ENCODE measurements at regions not wholly inside any gene's neighbourhood (a gene's known extent, or its start where the extent isn't known, plus 50 kb on each side); places are given as distances from the start of the nearest gene placed in this dataset.

DNA sequence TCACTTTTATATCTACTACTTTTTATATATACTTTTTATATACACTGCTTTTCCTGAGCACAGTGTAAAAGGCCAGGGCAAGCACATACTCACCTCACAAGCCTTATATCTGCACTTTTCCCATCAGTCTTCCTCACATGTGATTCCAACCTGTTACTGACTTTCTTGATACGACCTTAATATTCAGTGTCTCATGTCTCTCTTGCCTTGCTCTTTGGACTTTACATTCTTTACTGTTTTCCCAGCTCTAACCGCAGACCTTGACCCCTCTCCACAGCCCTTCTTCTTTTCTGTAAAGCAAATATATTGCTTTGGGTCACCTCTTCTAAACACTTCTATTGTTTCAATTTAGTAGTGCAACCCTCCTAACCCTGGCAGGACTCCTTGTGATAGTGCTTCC, 353.1 kb upstream of the ANO5 start:
- DNase-seq, result no peak

GRCh38 chr11:21861314-21861713, 331.6 kb upstream of the ANO5 start:
- no peak for DNase-seq

DNA sequence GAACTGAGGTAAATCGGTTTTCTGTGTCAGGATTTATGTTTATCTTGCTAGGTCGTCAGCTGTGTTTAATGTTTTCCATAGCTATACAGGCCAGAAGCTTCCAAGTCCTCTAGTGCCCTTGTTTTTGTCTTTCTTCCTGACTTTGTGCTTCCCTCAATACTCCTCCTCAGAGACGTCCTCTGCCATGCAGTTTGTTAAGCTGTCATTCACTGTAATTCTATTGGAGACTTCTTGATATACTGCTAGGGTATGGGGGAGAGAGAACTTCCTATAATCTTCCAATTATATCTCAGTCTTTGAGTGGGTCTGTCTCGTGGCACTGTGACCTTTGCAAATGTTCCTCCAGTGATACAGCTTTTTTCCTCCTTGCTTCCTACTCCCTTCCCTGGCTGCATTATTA, 327.3 kb upstream of the ANO5 start:
- DNase-seq, result no peak

- DNase-seq, result no peak
Measured at GRCh38 chr11:21866781-21867180, 326.1 kb upstream of the ANO5 start.

- DNase-seq, result no peak
Measured at GRCh38 chr11:21877151-21877550, 315.7 kb upstream of the ANO5 start.

DNA sequence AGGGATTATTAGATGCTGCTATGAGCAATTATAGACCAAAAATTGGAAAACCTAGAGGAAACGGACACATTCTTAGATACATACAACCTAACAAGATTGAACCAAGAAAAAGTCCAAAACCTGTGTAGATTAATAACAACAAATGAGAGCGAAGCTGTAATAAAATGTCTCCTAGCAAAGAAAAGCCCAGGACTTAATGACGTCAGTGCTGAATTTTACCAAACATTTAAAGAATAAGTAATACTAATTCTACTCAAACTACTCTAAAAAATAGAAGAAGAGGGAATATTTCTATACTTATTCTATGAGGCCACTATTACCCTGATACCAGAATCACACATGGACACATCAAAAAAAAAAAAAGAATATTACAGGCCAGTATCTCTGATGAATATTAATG, 309.5 kb upstream of the ANO5 start:
- DNase-seq, result no peak

- no peak for DNase-seq
Measured at GRCh38 chr11:21888814-21889213, 304.1 kb upstream of the ANO5 start.

DNA sequence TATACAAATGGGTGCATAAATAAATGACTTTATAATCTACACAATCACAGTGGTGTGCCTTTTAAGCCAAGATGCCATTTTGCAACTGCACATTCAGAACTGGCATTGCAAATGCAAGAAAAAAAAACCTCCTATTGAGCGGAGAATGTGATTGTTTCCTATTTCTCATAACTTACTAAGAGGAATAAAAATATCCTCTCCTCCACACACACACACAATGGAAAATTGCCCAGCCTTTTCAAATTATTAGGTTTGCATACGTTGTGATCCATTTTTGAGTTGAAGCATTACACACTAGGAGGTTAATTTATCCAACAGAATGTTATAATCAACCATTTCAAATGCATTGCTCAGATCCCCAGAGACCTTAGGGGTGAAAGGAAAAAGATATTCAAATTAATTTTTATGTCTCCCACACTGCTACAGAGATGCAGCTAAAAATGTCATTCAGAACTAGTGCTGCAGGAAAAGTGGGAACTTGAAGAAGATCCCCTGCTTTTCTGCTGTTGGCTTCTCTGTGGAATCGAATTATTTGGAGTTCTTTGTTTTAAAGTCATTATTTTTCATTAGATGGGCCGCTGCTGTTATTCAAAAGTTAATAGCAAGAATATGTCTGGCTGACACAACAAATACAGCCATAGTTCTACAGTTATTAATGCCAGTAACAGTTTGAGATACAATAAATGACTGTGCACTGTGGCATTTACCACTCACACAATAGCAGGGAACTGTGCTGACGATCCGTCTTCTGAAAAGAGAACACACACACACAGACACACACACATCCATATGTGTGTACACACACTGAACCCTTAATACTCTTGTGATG, 299.9 kb upstream of the ANO5 start:
- DNase-seq, result no peak

GRCh38 chr11:21893565-21893867, 299.4 kb upstream of the ANO5 start:
- no peak for DNase-seq

DNA sequence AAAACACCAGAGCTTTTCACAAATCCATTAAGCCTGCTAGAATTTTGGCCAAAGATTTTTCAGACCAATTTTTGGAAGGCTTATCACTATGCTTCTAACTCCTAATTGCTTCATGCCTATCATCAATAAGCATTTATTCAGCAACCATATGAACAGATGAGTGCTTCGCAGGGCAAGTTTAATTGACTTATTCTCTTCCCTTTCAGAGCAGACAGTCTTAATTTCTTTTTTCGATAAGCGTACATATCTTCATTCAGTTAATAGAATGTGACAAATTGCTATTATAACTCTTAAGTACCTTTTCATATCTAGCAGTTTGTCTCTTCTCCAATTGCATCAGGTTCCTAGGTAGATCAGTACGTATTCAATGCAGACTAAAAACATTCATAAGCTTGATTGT, 298.4 kb upstream of the ANO5 start:
- DNase-seq, result no peak

DNA sequence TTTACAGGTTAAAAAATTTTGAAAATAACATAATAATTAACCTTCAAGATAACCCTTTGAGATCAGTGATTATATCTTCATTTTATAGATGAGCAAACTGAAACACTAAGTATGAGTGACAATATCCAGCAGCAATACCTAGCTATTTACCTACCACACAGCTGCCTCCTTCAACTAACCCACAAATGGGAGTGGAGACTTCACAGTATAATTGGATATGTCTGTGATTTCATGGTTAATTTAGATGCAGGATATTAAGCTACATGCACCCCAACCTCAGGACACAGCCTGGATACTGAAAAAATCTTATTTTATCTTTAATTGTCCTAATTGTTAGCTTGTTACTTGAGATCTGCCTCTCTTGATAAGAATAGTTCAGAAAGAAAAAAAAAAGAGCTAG, 297.2 kb upstream of the ANO5 start:
- DNase-seq, result no peak

DNA sequence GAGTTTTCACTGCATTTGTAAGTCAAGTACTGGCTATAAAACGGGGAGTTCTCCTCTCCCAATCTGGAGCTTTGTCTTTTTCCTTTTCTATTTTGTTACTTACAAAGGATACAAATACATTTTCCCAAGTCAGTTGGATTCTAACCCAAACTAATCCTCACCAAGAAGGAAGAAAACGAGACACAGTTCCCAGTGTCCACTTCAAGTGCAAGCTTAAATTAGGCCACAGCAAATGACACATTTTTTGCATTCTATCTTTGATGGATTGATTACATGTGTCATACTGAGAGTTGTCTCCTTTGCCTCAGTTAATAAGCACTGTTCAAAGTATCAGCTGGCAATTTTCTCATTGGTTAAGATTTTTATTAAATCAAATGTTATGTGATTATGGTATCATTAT, 296.7 kb upstream of the ANO5 start:
- no peak for DNase-seq

DNA sequence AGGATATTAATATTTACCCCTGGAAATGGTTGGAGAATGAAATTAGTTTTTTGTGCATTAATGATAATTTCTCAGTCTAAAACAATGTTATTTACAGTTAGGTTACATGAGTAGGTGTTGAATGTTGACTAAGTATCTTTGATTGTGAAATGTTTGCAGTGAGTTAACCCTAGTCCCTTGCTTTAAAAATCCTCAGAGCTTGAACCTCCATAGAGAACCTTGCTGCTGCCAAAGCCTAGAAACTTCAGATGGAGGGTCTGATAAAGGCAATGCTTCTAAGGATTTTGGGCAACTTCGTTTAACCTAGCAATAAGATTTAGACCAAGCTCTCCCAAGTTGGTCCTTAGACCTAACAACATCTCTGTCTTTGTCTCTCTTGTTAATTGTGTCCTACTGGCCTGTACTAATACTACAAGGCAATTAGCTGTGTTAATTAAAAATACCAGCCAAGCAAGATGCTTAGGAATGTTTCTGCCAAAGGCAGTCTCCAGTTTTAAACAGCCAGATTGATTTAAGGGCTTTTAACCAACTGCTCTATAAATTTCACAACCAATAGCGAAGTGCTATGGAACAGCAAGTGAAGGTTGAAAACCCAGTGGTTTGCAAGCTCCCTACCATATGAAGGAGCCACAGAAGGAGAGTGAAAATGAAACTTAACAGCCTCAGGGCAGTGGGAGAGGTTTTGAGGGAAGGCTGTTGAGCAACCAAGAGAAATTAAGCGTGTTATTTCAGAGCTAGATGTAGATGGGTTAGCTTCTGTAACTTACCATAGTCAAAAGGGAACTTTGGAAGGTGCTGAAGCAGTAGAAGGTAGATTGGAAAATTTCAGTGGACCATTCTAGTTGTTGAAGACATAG, 295.9 kb upstream of the ANO5 start:
- DNase-seq, result no peak

- DNase-seq, result no peak
Measured at GRCh38 chr11:21897752-21898151, 295.1 kb upstream of the ANO5 start.

- DNase-seq, result no peak
Measured at GRCh38 chr11:21908211-21908610, 284.7 kb upstream of the ANO5 start.

DNA sequence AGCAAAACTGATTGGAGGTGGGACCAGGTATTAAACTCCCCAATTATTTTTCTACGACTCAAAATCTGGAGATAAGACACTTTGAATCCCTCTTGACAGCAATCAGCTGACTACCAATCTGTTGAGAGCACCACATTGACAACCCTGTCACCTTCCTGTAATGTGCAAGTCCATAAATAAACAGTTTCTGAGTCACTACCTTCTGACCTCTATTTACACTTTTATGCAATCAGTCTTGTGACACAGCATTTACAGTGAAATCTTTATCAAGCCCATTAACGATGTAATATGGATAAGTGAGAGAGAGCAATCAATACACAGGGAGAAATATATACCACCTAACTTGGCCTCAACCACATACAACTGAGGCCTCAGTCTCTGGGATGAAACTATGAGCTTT, 283.7 kb upstream of the ANO5 start:
- DNase-seq, result no peak

DNA sequence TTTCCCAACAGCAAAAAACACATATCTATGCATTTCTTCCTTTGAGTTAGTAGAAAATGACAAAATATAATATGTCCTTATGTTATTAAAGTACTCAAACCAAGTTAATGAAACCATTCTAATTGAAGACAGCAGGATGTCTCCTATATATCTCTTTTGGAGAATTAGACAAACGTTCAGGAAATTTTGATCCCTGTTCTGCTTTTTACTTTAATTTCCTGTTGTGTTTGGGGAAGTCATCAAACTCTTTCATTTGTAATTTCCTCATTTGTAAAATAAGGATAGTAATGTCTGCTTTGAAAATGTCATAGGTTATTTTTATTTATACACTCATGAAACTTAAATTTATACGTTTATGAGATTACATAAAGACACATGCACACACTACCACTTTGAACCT, 281.8 kb upstream of the ANO5 start:
- DNase-seq, result no peak

DNA sequence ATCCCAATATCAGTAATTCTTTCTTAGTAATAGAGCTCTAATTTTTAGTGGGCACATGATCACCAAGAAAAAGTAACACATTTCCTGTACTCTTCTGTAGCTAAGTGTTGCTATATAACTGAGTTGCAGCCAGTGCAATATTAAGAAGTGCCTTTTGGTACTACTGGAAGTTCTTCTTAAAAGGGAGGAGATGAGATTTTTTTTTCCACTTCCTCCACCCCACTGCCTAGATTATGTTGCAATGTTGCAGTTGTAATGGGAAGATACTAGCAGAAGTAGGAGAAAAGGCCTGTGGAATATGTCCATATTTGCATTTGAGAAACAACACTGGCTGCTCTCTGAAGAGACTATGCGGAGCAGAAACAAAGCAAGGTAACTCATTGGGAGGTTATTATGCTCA, 280.6 kb upstream of the ANO5 start:
- no peak for DNase-seq

GRCh38 chr11:21921151-21921550, 271.7 kb upstream of the ANO5 start:
- no peak for DNase-seq

- no peak for DNase-seq
Measured at GRCh38 chr11:21924262-21924661, 268.6 kb upstream of the ANO5 start.

DNA sequence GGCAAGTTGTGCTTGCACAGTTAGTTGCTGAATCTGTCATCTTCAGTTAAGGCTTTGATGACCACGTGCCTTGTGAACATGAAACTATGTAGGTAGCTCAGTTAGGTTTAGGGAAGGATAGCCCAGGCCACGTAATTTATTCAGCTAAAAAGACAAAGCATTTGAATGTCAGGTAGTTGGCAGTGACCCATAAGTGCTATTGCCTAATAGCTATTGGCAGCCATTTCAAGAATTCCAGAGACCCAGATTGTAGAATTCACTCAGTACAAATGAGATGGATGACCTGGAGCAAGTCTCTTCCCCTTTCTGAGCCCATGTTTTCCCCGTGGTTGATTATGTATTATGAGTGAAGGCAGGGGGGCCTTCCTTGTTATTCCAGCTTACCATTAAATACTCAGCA, 265.3 kb upstream of the ANO5 start:
- DNase-seq, result no peak

DNA sequence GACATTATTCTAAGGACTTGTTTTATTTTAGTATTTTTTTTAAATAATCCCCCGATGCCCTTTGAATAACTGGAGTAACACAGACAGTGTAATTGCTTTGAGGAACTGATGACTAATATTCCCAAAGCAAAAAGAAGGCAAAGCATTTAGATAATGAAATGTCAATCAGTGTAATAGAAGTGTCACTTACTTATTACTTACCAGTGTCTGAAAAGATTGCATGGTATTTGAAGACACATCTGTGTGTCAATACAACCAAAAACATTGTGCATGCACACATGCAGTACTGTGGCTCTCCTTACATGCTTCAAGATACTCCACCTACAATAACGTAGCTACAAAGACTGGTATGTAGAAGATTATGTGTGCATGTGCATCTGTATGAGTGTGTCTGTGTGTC, 264.0 kb upstream of the ANO5 start:
- DNase-seq, result no peak

GRCh38 chr11:21930408-21930807, 262.5 kb upstream of the ANO5 start:
- no peak for DNase-seq

DNA sequence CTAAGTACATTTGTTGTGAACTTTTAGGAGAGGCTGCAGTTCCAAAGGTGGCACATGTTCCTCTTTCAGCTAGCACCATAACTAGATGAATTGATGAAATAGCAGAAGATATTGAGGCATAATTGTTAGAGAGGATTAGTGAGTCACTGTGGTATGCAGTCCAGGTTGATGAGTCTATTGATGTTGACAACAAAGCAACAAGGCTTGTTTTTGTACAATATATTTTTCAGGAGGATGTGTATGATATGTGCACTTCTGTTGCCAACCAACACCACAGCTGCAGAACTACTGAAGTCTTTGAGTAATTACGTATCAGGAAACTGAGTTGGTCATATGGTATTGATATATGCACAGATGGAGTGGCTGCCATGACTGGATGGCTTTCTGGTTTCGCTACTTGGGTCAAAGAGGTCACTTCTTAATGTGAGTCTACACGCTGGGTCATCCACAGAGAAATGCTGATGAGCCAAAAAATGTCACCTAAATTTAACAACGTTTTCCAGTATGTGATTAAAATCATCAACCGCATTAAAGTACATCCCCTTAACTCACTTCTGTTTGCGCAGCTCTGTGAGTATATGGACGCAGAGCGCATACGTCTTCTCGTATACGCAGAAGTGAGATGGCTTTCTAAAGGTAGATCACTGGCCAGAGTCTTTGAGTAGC, 261.3 kb upstream of the ANO5 start:
- DNase-seq, result no peak

Measured in CD4-positive, alpha-beta T cell treated with Interleukin-10 for 1 hour (primary cell).